Nephron progenitor cell (in vitro differentiated cells): ENCODE measurements at regions not wholly inside any gene's neighbourhood (a gene's known extent, or its start where the extent isn't known, plus 50 kb on each side); places are given as distances from the start of the nearest gene placed in this dataset.
A peak's percentile ranks its signal among the peaks of the same experiment; 100 is the strongest.
"Not testable (repeated sequence)": the region's sequence is repeated elsewhere in the genome, so short reads cannot be mapped to it uniquely, and the experiment has no call there.

Experiments
- DNase-seq: peaks from one replicate; pipeline ENCODE4 v3.0.0; 2021
- H3K27ac Mint-ChIP-seq: 2 replicates; pipeline ENCODE4 v1.8.0; 2021; ENCODE audit warnings: mild to moderate bottlenecking, moderate library complexity, mixed read lengths
- H3K27me3 Mint-ChIP-seq: 2 replicates; pipeline ENCODE4 v1.8.0; 2021; ENCODE audit warnings: mild to moderate bottlenecking, low read depth, mixed read lengths; ENCODE audit not compliant: poor library complexity
- H3K36me3 Mint-ChIP-seq: 2 replicates; pipeline ENCODE4 v1.8.0; 2021; ENCODE audit warnings: low read depth, mixed read lengths
- H3K4me1 Mint-ChIP-seq: 2 replicates; pipeline ENCODE4 v1.8.0; 2021; ENCODE audit warnings: mixed read lengths
- H3K4me3 Mint-ChIP-seq: 2 replicates; pipeline ENCODE4 v1.8.0; 2021; ENCODE audit warnings: mild to moderate bottlenecking, moderate library complexity, mixed read lengths
- H3K9me3 Mint-ChIP-seq: 2 replicates; pipeline ENCODE4 v1.8.0; 2021; ENCODE audit warnings: mild to moderate bottlenecking, moderate library complexity, mixed read lengths
- TF ChIP-seq, protein P1 (sequence below): fragments of 200-600 bp; sonication (generic); IDR thresholded peaks from 2 replicates; pipeline ENCODE4 v1.5.0; 2021; ENCODE audit warnings: antibody characterized with exemption

GRCh38 chr6:10138917-10139316 lies 276.0 kb downstream of the TFAP2A start:
- no peaks in the 10 kb centered on the region for H3K27me3 Mint-ChIP-seq
- peaks cover 5% of the 10 kb centered on the region for H3K36me3 Mint-ChIP-seq
- peaks cover 22% of the 10 kb centered on the region for H3K4me1 Mint-ChIP-seq
- no peak overlapping the region for H3K4me3 Mint-ChIP-seq
- no peak overlapping the region for H3K27ac Mint-ChIP-seq
- no peak for DNase-seq
- peaks cover 25% of the 10 kb centered on the region for H3K9me3 Mint-ChIP-seq
- TF ChIP-seq, protein P1, sequence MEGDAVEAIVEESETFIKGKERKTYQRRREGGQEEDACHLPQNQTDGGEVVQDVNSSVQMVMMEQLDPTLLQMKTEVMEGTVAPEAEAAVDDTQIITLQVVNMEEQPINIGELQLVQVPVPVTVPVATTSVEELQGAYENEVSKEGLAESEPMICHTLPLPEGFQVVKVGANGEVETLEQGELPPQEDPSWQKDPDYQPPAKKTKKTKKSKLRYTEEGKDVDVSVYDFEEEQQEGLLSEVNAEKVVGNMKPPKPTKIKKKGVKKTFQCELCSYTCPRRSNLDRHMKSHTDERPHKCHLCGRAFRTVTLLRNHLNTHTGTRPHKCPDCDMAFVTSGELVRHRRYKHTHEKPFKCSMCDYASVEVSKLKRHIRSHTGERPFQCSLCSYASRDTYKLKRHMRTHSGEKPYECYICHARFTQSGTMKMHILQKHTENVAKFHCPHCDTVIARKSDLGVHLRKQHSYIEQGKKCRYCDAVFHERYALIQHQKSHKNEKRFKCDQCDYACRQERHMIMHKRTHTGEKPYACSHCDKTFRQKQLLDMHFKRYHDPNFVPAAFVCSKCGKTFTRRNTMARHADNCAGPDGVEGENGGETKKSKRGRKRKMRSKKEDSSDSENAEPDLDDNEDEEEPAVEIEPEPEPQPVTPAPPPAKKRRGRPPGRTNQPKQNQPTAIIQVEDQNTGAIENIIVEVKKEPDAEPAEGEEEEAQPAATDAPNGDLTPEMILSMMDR: no peak

DNA sequence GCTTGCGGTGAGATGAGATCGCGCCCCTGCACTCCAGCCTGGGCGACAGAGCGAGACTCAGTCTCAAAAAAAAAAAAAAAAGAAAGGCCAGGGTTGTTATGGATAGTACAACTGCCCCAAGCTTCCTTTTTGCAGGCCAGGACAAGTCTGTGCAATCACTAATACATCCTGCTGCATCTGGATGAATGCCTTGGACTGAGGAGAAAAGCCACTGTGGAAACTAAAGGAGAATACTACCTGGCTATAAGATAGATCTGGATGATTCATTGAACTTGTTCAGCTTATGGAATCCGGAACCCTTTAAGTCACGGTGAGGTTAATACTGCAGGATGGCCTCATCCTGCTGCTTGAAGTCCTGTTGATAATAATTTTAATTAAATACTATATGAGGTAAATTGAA lies 278.2 kb downstream of the TFAP2A start:
- no peak for DNase-seq
- no peak overlapping the region for H3K4me3 Mint-ChIP-seq
- peaks cover 22% of the 10 kb centered on the region for H3K4me1 Mint-ChIP-seq
- TF ChIP-seq, protein P1: no peak
- H3K27ac Mint-ChIP-seq: no peak overlapping the region
- no peaks in the 10 kb centered on the region for H3K27me3 Mint-ChIP-seq
- peaks cover 10% of the 10 kb centered on the region for H3K36me3 Mint-ChIP-seq
- H3K9me3 Mint-ChIP-seq: peaks cover 43% of the 10 kb centered on the region

DNA sequence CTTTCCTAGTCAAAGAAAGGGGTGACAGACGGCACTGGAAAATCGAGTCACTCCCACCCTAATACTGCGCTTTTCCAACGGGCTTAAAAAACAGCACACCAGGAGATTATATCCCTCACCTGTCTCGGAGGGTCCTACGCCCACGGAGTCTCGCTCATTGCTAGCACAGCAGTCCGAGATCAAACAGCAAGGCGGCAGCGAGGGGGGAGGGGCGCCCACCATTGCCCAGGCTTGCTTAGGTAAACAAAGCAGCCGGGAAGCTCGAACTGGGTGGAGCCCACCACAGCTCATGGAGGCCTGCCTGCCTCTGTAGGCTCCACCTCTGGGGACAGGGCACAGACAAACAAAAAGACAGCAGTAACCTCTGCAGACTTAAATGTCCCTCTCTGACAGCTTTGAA lies 280.7 kb downstream of the TFAP2A start:
- not testable (repeated sequence) for H3K27ac Mint-ChIP-seq, H3K4me3 Mint-ChIP-seq
- peaks cover 51% of the 10 kb centered on the region for H3K9me3 Mint-ChIP-seq

DNA sequence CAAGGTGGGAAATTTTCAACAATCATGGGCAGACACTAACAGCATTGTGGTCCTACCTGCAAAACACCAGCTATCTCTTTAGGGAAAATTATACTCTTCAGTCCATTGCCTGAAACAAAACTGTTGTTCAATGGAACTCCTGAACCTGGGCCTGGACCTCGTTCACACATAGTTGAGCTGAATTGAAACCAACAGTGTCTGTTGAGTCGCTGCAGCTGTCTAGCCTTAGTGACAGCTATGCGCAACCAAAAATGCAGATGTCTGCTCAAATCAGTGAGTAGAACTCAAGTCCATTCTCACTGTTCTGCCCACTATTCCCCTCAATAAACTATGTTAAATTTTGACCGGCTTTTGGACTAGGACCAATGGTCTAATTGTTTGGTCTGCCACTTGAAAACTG lies 286.2 kb downstream of the TFAP2A start:
- Mint-ChIP-seq H3K27ac (no peak overlapping the region), H3K36me3 (peaks cover 5% of the 10 kb centered on the region), H3K4me1 (no peaks in the 10 kb centered on the region), H3K27me3 (no peaks in the 10 kb centered on the region), H3K4me3 (no peak overlapping the region), H3K9me3 (peaks cover 24% of the 10 kb centered on the region)
- no peak for DNase-seq
- TF ChIP-seq, protein P1: no peak

More for the DNA sequence above, 280.7 kb downstream of the TFAP2A start:
- H3K27me3 Mint-ChIP-seq, H3K36me3 Mint-ChIP-seq, H3K4me1 Mint-ChIP-seq, DNase-seq: not testable (repeated sequence)

- Mint-ChIP-seq H3K4me3 (no peak overlapping the region), H3K27ac (no peak overlapping the region), H3K9me3 (peaks cover 14% of the 10 kb centered on the region), H3K4me1 (no peaks in the 10 kb centered on the region), H3K27me3 (peaks cover 5% of the 10 kb centered on the region), H3K36me3 (peaks cover 7% of the 10 kb centered on the region)
- TF ChIP-seq, protein P1: no peak
- DNase-seq: no peak
Observed at GRCh38 chr6:10122164-10122563, 292.7 kb downstream of the TFAP2A start.

- Mint-ChIP-seq H3K27me3 (peaks cover 16% of the 10 kb centered on the region), H3K9me3 (no peaks in the 10 kb centered on the region), H3K4me3 (peak overlapping the region; percentile 68), H3K27ac (no peak overlapping the region), H3K36me3 (no peaks in the 10 kb centered on the region), H3K4me1 (peaks cover 24% of the 10 kb centered on the region)
- DNase-seq: peak; percentile 54
- TF ChIP-seq, protein P1: no peak
Observed at GRCh38 chr6:10112871-10113549, 301.9 kb downstream of the TFAP2A start.
